AG09309 (cell line): ENCODE measurements at regions not wholly inside any gene's neighbourhood (a gene's known extent, or its start where the extent isn't known, plus 50 kb on each side); places are given as distances from the start of the nearest gene placed in this dataset.

Source experiments
- DNase-seq: peaks from one replicate; pipeline ENCODE4 v3.0.0-alpha.2; 2010; ENCODE audit warnings: low read depth
- H3K4me3 ChIP-seq: 2 replicates; pipeline ENCODE4 v1.5.1; 2011; ENCODE audit warnings: mild to moderate bottlenecking, low read depth, low read length, moderate library complexity; ENCODE audit not compliant: control insufficient read depth
- TF ChIP-seq, protein P1 (sequence below): IDR thresholded peaks from 2 replicates; pipeline ENCODE4 v1.5.1; 2011; ENCODE audit warnings: mild to moderate bottlenecking, low read depth, low read length, inconsistent platforms; ENCODE audit not compliant: insufficient read depth, control insufficient read depth; ENCODE audit errors: missing control alignments

DNA sequence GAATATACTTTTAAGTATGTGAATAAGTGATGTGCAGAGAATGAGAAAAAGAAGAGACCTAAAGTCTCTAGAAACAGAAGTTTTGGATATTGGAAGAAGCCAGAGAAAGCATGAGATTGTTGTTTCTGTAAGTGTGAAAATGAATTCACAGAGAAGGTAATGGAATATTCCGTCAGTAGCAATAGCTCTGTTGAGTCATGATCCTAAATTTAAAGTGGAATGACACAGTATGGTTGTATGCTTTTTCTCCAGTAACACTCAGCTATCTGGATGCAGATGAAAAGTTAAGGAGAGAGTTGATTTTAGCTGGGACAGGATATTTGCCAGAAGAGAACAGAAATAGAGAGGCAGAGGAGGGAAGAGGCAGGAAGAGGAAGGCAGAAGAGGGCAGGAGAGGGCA, 1166.3 kb downstream of the GALC start:
- DNase-seq, result no peak
- TF ChIP-seq, protein P1, sequence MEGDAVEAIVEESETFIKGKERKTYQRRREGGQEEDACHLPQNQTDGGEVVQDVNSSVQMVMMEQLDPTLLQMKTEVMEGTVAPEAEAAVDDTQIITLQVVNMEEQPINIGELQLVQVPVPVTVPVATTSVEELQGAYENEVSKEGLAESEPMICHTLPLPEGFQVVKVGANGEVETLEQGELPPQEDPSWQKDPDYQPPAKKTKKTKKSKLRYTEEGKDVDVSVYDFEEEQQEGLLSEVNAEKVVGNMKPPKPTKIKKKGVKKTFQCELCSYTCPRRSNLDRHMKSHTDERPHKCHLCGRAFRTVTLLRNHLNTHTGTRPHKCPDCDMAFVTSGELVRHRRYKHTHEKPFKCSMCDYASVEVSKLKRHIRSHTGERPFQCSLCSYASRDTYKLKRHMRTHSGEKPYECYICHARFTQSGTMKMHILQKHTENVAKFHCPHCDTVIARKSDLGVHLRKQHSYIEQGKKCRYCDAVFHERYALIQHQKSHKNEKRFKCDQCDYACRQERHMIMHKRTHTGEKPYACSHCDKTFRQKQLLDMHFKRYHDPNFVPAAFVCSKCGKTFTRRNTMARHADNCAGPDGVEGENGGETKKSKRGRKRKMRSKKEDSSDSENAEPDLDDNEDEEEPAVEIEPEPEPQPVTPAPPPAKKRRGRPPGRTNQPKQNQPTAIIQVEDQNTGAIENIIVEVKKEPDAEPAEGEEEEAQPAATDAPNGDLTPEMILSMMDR, result no peak
- H3K4me3 ChIP-seq, result no peak overlapping the region

DNA sequence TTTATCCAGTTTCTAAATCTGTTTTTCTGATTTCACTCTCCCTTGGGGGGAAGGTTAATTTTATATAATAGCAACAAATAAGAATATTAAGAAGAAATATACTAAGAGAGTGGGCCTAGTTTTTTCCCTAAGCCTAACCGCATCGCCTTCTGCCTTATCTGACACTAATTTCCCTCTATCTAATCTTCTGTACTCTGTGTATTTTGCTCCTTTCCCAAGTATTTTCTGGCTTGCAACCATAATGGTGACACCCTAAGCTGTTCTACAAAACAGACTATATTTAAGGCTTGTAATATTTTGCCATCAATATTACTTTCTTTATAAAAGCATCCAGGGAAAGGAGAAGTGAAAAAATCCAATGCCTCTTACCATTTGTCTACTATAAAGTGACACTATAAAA, 1168.8 kb downstream of the GALC start:
- TF ChIP-seq, protein P1, result no peak
- DNase-seq, result no peak
- no peak overlapping the region for H3K4me3 ChIP-seq

DNA sequence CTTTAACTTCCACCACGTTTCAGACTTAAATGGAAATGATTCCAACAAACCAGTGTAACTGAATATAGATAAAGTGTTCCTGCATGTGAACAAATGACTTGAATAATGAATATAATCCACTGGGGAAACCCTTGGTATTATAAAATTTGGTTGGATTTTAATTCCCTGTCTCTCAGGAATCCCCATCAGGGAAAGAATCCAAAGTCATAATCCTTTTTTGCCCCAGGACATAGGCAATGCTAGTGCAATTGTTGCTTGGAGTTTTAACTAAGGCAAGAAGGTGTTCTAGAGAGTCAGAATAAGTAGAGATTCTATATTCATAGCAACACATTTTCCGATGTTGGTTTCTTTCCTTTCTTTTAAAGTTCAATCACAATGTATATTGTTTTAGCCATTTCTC, 1169.4 kb downstream of the GALC start:
- no peak overlapping the region for H3K4me3 ChIP-seq
- no peak for DNase-seq
- TF ChIP-seq, protein P1, result no peak

DNA sequence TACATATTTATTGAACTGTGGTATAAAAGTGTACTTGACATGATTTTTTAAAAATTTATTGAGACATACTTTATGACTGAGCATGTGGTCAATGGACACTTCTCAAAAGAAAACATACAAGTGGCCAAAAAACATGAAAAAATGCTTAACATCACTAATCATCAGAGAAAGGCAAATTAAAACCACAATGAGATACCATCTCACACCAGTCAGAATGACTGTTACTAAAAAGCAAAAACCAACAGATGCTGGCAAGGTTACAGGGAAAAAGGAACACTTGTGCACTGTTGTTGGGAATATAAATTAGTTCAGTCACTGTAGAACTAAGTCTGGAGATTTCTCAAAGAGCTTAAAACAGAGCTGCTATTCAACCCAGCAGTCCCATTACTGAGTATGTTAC, 1177.6 kb downstream of the GALC start:
- no peak overlapping the region for H3K4me3 ChIP-seq
- TF ChIP-seq, protein P1, result no peak
- DNase-seq, result no peak

DNA sequence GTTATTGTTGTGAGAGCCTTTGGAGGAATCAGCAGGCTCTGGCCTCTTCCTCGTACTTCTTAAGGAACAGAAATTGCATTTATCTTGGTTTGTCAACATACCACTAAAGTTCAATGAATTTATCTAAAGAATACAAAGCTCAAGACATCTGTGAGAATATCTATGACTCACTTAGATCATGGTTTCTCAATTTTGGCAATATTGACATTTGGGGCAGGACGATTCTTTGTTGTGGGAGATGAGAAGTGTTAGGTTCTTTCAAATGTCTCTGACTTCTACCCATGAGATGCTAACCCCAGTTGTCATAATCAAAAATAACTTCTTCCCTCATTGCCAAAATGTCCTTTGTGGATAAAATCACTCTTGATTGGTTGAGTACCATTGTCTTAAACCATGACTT, 1190.3 kb downstream of the GALC start:
- DNase-seq, result no peak
- H3K4me3 ChIP-seq, result no peak overlapping the region
- TF ChIP-seq, protein P1, result no peak

DNA sequence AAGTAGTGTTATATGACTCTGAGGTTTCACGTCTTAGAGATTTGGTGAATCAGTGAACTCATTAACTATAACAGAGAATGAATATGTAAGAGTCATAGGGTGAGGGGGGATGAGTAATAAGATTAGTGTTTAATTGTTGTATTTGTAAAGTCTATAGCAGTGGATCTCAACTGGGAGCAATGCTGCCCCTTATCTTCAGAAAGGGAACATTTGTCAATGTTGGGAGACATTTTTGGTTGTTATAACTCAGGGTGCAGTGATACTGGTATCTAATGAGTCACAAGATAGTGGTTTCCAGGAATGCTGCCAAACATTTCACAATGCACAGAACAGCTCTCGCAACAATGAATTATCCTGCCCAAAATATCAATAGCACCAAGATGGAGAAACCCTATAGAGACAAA, 1193.7 kb downstream of the GALC start:
- peak; percentile 95 for DNase-seq
- H3K4me3 ChIP-seq, result no peak overlapping the region
- TF ChIP-seq, protein P1, result peak; percentile 32

DNA sequence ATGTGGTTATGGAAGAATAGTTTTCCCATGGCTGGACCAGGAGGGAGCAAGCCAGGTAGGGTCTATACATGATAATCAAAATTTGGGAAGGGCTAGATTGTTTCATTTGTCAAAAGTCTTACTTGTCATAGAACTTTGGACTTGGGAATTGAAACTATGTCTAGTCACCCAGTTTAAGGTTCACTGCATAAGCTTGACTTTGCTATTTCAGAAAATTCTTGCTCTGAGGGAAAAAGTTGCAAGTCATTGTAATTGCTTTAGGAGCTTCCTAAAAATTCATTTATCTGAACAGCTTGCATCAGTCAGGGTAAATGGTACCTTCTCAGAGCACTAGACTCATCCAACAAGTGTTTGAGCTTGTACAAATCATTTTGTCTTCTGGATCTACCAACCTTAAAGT, 1194.7 kb downstream of the GALC start:
- H3K4me3 ChIP-seq, result no peak overlapping the region
- no peak for DNase-seq
- TF ChIP-seq, protein P1, result no peak
